Muscle of leg (tissue), 3 donors: ENCODE measurements at regions not wholly inside any gene's neighbourhood (a gene's known extent, or its start where the extent isn't known, plus 50 kb on each side); places are given as distances from the start of the nearest gene placed in this dataset.

Experiments
- DNase-seq: peaks from one replicate; pipeline ENCODE4 v3.0.0; 2013
- H3K27ac ChIP-seq: one replicate; pipeline ENCODE4 v1.5.1; 2013; ENCODE audit warnings: mild to moderate bottlenecking, low read length, control low read depth
- H3K27me3 ChIP-seq: one replicate; pipeline ENCODE4 v1.6.1; 2013; ENCODE audit warnings: low read length; ENCODE audit not compliant: control insufficient read depth, insufficient read depth
- H3K36me3 ChIP-seq: one replicate; pipeline ENCODE4 v1.6.1; 2013; ENCODE audit warnings: low read length; ENCODE audit not compliant: control insufficient read depth, insufficient read depth
- H3K4me1 ChIP-seq: one replicate; pipeline ENCODE4 v1.6.1; 2013; ENCODE audit warnings: low read length; ENCODE audit not compliant: control insufficient read depth, insufficient read depth
- H3K4me3 ChIP-seq: one replicate; pipeline ENCODE4 v1.5.1; 2013; ENCODE audit warnings: low read length, control low read depth
- H3K9me3 ChIP-seq: replicated peaks from 2 replicates; pipeline ENCODE4 v1.6.1; 2013; ENCODE audit warnings: low read depth, low read length; ENCODE audit not compliant: control insufficient read depth
- WGBS: methylation state at CpG from one replicate; pipeline ENCODE4 v1.1.5; 2013; ENCODE audit warnings: missing lambda C conversion rate; ENCODE audit not compliant: insufficient coverage; 5-methylcytosine and 5-hydroxymethylcytosine counted together

DNA sequence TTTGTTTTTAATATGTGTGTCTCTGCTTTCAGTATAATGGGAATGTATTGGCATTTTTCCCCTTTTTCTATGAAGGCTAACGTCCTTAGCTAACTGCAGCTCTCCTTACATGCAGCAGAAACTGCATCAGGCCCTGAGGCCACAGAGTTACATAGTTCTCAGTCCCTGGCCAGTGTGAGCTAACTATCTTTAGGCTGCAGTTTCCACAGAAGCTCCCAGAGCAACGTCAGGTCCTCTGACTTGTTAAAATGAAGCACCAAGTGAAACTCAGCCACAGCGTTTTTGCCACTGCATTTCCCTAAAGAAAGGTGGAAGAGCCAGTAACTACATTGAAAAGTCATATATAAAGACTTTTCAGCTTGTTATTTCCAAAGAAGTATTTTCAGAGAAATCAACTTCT is 244.7 kb downstream of the CBLN4 start:
- peaks cover 8% of the 10 kb centered on the region for H3K9me3 ChIP-seq
- no peaks in the 10 kb centered on the region for H3K4me1 ChIP-seq
- 20% methylated on average over 1 of the region's 3 CpGs for WGBS
- no peaks in the 10 kb centered on the region for H3K36me3 ChIP-seq
- H3K27ac ChIP-seq: peak overlapping the region; percentile 29
- peak; percentile 90 for DNase-seq
- H3K27me3 ChIP-seq: no peaks in the 10 kb centered on the region
- H3K4me3 ChIP-seq: no peak overlapping the region

DNA sequence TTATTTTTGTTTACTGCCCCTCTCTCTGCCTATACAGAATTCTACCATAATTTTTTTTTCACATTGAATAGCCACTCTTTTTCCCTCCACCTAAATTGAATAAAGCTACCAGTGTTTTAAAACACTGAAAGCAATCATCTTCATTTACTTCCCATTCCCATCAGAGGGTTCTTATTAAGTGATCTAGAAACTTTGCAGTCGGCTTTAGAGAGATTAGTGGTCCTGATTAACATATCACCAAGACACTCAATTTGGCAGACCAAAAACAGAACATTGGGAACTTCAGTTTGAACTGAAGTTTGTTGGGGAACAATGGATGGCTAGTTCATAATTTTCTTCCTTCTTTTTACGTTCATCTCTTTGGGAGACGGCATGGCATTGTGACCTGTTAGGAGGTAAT is 249.5 kb downstream of the CBLN4 start:
- no peaks in the 10 kb centered on the region for H3K36me3 ChIP-seq
- DNase-seq: no peak
- H3K27ac ChIP-seq: no peak overlapping the region
- H3K4me3 ChIP-seq: no peak overlapping the region
- H3K4me1 ChIP-seq: no peaks in the 10 kb centered on the region
- H3K9me3 ChIP-seq: no peaks in the 10 kb centered on the region
- no CpG with 5 or more reads among the region's 3 CpGs for WGBS
- H3K27me3 ChIP-seq: no peaks in the 10 kb centered on the region

GRCh38 chr20:55755411-55755810 is 249.9 kb downstream of the CBLN4 start:
- peak; percentile 14 for DNase-seq
- no peaks in the 10 kb centered on the region for H3K27me3 ChIP-seq
- H3K9me3 ChIP-seq: no peaks in the 10 kb centered on the region
- H3K27ac ChIP-seq: no peak overlapping the region
- H3K4me3 ChIP-seq: no peak overlapping the region
- no peaks in the 10 kb centered on the region for H3K36me3 ChIP-seq
- no peaks in the 10 kb centered on the region for H3K4me1 ChIP-seq
- 73% methylated on average over 3 of the region's 5 CpGs for WGBS

- WGBS: 90% methylated on average over 1 of the region's 1 CpG
- H3K4me1 ChIP-seq: no peaks in the 10 kb centered on the region
- H3K27me3 ChIP-seq: no peaks in the 10 kb centered on the region
- no peaks in the 10 kb centered on the region for H3K9me3 ChIP-seq
- no peak for DNase-seq
- H3K36me3 ChIP-seq: no peaks in the 10 kb centered on the region
- H3K4me3 ChIP-seq: no peak overlapping the region
- H3K27ac ChIP-seq: no peak overlapping the region
These were observed 258.6 kb downstream of the CBLN4 start for GRCh38 chr20:55746723-55747122.

- Histone ChIP-seq H3K4me3 (no peak overlapping the region), H3K27ac (no peak overlapping the region), H3K4me1 (no peaks in the 10 kb centered on the region), H3K9me3 (no peaks in the 10 kb centered on the region), H3K36me3 (no peaks in the 10 kb centered on the region), H3K27me3 (no peaks in the 10 kb centered on the region)
- WGBS: no CpG with 5 or more reads among the region's 1 CpG
- no peak for DNase-seq
These were observed 259.5 kb downstream of the CBLN4 start for GRCh38 chr20:55745840-55746239.

GRCh38 chr20:55744896-55745295 is 260.4 kb downstream of the CBLN4 start:
- Histone ChIP-seq H3K4me3 (no peak overlapping the region), H3K36me3 (no peaks in the 10 kb centered on the region), H3K9me3 (no peaks in the 10 kb centered on the region), H3K27me3 (no peaks in the 10 kb centered on the region), H3K4me1 (no peaks in the 10 kb centered on the region), H3K27ac (no peak overlapping the region)
- no peak for DNase-seq
- WGBS: 93% methylated on average over 8 of the region's 10 CpGs

DNA sequence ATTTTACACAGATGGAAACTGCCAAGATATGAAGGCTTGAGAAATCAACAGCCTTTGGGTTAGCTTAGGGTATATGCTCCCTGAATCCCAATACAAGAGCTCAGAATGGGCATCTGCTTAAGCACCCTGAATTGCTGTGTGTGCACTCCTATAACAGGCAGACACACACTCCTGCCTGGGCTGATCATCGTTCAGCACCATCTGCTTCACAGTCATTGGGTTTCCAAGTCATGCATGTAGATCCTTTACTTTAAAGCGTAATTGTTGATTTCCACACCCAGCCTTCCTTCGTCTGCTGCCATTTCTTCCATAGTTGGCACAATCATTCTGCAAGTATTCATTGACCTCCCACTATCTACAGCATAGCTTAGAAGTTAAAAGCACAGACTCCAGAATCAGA is 263.5 kb downstream of the CBLN4 start:
- Histone ChIP-seq H3K36me3 (no peaks in the 10 kb centered on the region), H3K4me1 (no peaks in the 10 kb centered on the region), H3K27me3 (no peaks in the 10 kb centered on the region), H3K9me3 (no peaks in the 10 kb centered on the region), H3K27ac (no peak overlapping the region), H3K4me3 (no peak overlapping the region)
- DNase-seq: no peak
- WGBS: 83% methylated on average over 3 of the region's 3 CpGs

DNA sequence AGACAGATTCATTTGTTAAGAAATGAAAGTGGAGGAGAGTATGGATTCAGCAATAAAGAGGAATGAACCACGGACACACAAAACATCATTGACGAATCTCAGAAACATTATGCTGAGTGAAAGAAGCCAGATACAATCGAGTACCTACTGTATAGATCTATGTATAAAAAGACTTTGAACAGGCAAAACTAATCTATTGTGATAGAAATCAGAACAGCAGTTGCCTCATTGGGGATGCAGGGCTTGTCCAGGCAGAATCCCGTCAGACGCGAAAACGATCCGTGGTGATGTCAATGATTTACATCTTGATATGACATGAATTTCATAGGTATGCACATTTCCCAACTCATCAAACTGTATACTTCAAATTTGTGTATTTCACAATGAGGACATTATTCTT is 265.2 kb downstream of the CBLN4 start:
- WGBS: no CpG with 5 or more reads among the region's 8 CpGs
- Histone ChIP-seq H3K4me3 (no peak overlapping the region), H3K27ac (no peak overlapping the region), H3K9me3 (no peaks in the 10 kb centered on the region), H3K4me1 (no peaks in the 10 kb centered on the region), H3K27me3 (no peaks in the 10 kb centered on the region), H3K36me3 (no peaks in the 10 kb centered on the region)
- no peak for DNase-seq

- Histone ChIP-seq H3K9me3 (no peaks in the 10 kb centered on the region), H3K27me3 (no peaks in the 10 kb centered on the region), H3K4me3 (no peak overlapping the region), H3K27ac (no peak overlapping the region), H3K36me3 (no peaks in the 10 kb centered on the region), H3K4me1 (no peaks in the 10 kb centered on the region)
- no peak for DNase-seq
- WGBS: no CpG with 5 or more reads among the region's 4 CpGs
These were observed 275.0 kb downstream of the CBLN4 start for GRCh38 chr20:55730321-55730720.

DNA sequence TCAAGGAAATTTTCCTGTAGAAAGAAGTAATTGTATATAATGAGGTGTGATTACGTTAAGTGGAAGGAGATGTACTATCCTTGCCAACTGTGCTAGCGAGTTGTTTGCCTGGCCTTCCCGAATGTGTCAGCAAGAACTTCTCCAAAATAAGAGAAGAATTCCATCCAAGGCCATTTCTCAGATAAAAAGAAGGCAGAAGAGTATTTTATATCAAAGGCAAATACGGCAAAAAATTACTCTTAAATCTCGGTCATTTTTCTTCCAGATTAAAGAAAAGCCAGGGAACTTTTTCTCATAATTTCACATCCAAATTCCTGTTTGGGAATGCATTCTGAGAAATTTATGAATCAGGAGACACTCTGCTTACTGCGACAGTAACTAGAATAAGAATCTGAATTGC is 290.6 kb downstream of the CBLN4 start:
- Histone ChIP-seq H3K9me3 (no peaks in the 10 kb centered on the region), H3K27ac (no peak overlapping the region), H3K27me3 (no peaks in the 10 kb centered on the region), H3K4me1 (no peaks in the 10 kb centered on the region), H3K4me3 (no peak overlapping the region), H3K36me3 (no peaks in the 10 kb centered on the region)
- WGBS: no CpG with 5 or more reads among the region's 6 CpGs
- no peak for DNase-seq

DNA sequence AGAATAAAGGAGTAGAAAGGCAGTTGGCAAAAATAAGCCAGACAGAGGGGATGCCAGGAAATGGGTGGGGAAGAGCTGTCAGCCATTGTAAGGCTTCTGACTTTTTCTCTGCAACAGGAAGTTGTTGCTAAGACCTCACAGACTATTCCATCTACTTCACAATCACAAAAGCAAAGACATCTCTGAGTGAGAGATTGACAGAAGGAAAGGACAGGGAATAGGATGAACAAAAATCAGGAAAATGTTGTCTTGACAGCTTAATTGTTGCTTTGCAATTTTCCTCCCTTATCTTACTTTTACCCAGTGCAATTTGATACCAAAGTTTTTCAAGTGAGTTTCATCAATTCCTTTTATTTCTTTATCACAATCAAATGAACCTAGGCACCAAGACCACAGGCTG is 291.2 kb downstream of the CBLN4 start:
- H3K4me3 ChIP-seq: no peak overlapping the region
- H3K4me1 ChIP-seq: no peaks in the 10 kb centered on the region
- no peaks in the 10 kb centered on the region for H3K27me3 ChIP-seq
- no peaks in the 10 kb centered on the region for H3K9me3 ChIP-seq
- H3K27ac ChIP-seq: no peak overlapping the region
- H3K36me3 ChIP-seq: no peaks in the 10 kb centered on the region
- DNase-seq: no peak
